ENCODE measurements at regions not wholly inside any gene's neighbourhood (a gene's known extent, or its start where the extent isn't known, plus 50 kb on each side); places are given as distances from the start of the nearest gene placed in this dataset.

DNA sequence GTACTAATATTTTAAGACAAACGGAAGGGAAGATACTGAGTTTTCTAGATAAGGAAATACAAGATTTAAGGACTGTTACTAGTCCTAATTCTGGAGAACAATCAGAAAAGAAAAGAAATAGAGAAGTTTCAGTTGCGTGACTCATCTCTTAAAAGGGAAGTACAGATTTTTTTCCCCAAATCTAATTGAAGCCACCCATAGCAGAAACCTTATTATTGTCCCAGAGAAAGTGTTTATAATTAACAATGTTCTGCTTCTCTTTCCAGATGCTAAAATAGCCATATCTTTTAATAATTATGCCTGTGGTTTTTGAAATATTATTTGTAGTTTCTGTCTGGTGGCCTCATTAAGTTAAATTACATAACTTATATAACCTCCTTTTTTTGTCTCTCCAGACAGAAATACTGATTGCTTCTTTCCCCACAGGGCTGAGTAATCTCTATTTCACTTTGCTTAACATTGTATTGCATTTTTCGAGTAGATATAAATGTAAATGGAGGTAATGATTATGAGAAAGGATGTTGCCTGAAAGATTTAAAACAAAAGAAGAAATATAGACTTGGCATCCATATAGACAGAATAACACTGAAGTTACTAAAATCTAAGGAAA is 240.7 kb upstream of the MBL2 start:
- TF ChIP-seq, protein P1, sequence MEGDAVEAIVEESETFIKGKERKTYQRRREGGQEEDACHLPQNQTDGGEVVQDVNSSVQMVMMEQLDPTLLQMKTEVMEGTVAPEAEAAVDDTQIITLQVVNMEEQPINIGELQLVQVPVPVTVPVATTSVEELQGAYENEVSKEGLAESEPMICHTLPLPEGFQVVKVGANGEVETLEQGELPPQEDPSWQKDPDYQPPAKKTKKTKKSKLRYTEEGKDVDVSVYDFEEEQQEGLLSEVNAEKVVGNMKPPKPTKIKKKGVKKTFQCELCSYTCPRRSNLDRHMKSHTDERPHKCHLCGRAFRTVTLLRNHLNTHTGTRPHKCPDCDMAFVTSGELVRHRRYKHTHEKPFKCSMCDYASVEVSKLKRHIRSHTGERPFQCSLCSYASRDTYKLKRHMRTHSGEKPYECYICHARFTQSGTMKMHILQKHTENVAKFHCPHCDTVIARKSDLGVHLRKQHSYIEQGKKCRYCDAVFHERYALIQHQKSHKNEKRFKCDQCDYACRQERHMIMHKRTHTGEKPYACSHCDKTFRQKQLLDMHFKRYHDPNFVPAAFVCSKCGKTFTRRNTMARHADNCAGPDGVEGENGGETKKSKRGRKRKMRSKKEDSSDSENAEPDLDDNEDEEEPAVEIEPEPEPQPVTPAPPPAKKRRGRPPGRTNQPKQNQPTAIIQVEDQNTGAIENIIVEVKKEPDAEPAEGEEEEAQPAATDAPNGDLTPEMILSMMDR (IDR thresholded peaks at IDR 0.05; ENCODE audit: insufficient read depth, low read length, poor library complexity, severe bottlenecking), result no peak
- TF ChIP-seq EZH2phosphoT487 (conservative IDR thresholded peaks at IDR 0.05; ENCODE audit: low read length), result no peak

Data from SU-DHL-6 (cell line).